Spleen (tissue), 11 donors: ENCODE measurements at regions not wholly inside any gene's neighbourhood (a gene's known extent, or its start where the extent isn't known, plus 50 kb on each side); places are given as distances from the start of the nearest gene placed in this dataset.
A peak's percentile ranks its signal among the peaks of the same experiment; 100 is the strongest.

Source experiments
- DNase-seq: peaks from one replicate; pipeline ENCODE4 v3.0.0-alpha.2; 2020
- H3K27ac ChIP-seq, 8 donors: fragments of 200-600 bp; sonication (generic) in 7 of 8; 1 replicate in 4 of 8; 2 replicates in 4 of 8; pipeline versions ENCODE4 v1.5.0 to v1.8.0; 2016 to 2021; ENCODE audit warnings: inconsistent platforms in 4 of 8, mild to moderate bottlenecking in 4 of 8, moderate library complexity in 1 of 8
- H3K27me3 ChIP-seq, 7 donors: fragments of 200-600 bp; sonication (generic) in 6 of 7; replicated peaks in 1 of 7; 1 replicate in 4 of 7; 2 replicates in 3 of 7; pipeline versions ENCODE4 v1.5.0 to v1.8.0; 2016 to 2021; ENCODE audit warnings: inconsistent platforms in 3 of 7, mild to moderate bottlenecking in 1 of 7
- H3K36me3 ChIP-seq, 6 donors: fragments of 200-600 bp; sonication (generic) in 5 of 6; 1 replicate in 4 of 6; 2 replicates in 2 of 6; pipeline versions ENCODE4 v1.5.0 to v1.8.0; 2016 to 2021; ENCODE audit warnings: inconsistent platforms in 2 of 6
- H3K4me1 ChIP-seq, 6 donors: fragments of 200-600 bp; sonication (generic) in 5 of 6; 1 replicate in 3 of 6; 2 replicates in 3 of 6; pipeline versions ENCODE4 v1.5.0 to v1.8.0; 2016 to 2021; ENCODE audit warnings: inconsistent platforms in 3 of 6
- H3K4me3 ChIP-seq, 8 donors: fragments of 200-600 bp; sonication (generic) in 7 of 8; 1 replicate in 4 of 8; 2 replicates in 4 of 8; pipeline versions ENCODE4 v1.5.0 to v1.8.0; 2016 to 2021; ENCODE audit warnings: inconsistent platforms in 4 of 8, mild to moderate bottlenecking in 4 of 8, moderate library complexity in 2 of 8
- H3K9me3 ChIP-seq, 8 donors: fragments of 200-600 bp; sonication (generic) in 7 of 8; 1 replicate in 4 of 8; 2 replicates in 4 of 8; pipeline versions ENCODE4 v1.5.0 to v1.8.0; 2016 to 2021; ENCODE audit warnings: inconsistent platforms in 4 of 8
- POLR2A ChIP-seq, 3 donors: fragments of 450-650 bp; IDR thresholded peaks; one replicate each; pipeline ENCODE4 v1.5.1; 2017; ENCODE audit warnings: antibody characterized with exemption in 3 of 3, mild to moderate bottlenecking in 1 of 3
- POLR2AphosphoS5 ChIP-seq, 3 donors: sonication (generic); formaldehyde crosslinking; IDR thresholded peaks; one replicate each; pipeline ENCODE4 v1.5.1; 2017; ENCODE audit warnings: antibody characterized with exemption in 3 of 3
- WGBS, 5 donors: extraction: QIAGEN DNeasy Blood & Tissue Kit in 3 of 5; methylation state at CpG; one replicate each; pipeline versions ENCODE4 v1.1.5 to v1.1.7; 2013 to 2018; 5-methylcytosine and 5-hydroxymethylcytosine counted together
- intact Hi-C: fragments of 100-400 bp; cut with DNase I; formaldehyde crosslinking; loops from one replicate; pipeline ENCODE4 v1.15.0; 2023; ENCODE audit warnings: low total_unique reads
- TF ChIP-seq, protein P1 (sequence below), 11 experiments: fragments of 200-600 bp in 7 of 11; fragments of 450-650 bp in 4 of 11; sonication (generic) in 4 of 11; IDR thresholded peaks in 8 of 11; conservative IDR thresholded peaks in 3 of 11; 1 replicate in 7 of 11; 2 replicates in 4 of 11; pipeline versions ENCODE4 v1.4.0 to v1.8.0; 2016 to 2021; ENCODE audit warnings: antibody characterized with exemption in 11 of 11, inconsistent platforms in 4 of 11, mild to moderate bottlenecking in 1 of 11
- donor health status: healthy with polysubstance abuse.
- donor health status: DM: no; HTN: no; CAD: no; lungs with moderate emphysema.
- donor health status: DM: no; HTN: no; CAD: no.
- donor health status: Bipolar disorder and iron deficiency.
- donor health status: healthy.
- donor health status: DM: no; HTN: no; CAD: no.
- donor health status: DM: yes; HTN: yes; CAD: no.

DNA sequence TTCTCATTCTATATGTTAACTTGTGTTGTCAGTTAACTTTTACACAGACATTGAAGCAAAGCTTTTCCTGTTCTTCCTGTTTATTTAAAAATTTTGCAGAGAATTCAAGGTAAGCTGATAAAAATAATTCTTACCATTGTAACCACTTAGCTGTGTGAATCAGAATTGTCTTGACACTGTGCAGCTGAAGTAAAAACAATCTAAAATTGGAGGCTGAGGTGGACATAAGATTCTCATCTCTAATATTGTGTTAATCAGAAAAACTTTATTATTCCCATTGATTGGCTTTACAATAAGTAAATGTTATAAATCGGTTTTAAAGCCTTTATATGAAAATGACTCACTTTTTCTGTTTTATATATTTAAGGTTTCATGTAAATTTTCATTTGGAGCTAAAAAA lies 240.3 kb upstream of the PLEKHG7 start:
- no peaks in the 10 kb centered on the region for H3K27me3 ChIP-seq
- TF ChIP-seq POLR2AphosphoS5 (IDR thresholded peaks at IDR 0.05) (no peak), POLR2A (IDR thresholded peaks at IDR 0.05) (no peak)
- TF ChIP-seq, protein P1, sequence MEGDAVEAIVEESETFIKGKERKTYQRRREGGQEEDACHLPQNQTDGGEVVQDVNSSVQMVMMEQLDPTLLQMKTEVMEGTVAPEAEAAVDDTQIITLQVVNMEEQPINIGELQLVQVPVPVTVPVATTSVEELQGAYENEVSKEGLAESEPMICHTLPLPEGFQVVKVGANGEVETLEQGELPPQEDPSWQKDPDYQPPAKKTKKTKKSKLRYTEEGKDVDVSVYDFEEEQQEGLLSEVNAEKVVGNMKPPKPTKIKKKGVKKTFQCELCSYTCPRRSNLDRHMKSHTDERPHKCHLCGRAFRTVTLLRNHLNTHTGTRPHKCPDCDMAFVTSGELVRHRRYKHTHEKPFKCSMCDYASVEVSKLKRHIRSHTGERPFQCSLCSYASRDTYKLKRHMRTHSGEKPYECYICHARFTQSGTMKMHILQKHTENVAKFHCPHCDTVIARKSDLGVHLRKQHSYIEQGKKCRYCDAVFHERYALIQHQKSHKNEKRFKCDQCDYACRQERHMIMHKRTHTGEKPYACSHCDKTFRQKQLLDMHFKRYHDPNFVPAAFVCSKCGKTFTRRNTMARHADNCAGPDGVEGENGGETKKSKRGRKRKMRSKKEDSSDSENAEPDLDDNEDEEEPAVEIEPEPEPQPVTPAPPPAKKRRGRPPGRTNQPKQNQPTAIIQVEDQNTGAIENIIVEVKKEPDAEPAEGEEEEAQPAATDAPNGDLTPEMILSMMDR (IDR thresholded peaks at IDR 0.05 in 8 of 11, conservative IDR thresholded peaks at IDR 0.05 in 3 of 11): no peak
- H3K27ac ChIP-seq: peak overlapping the region; percentile 64 to 92 (median 80)
- no peaks in the 10 kb centered on the region for H3K9me3 ChIP-seq
- intact Hi-C loops: no loop called here
- 63 to 83% (median 65%) methylated on average over 1 of the region's 1 CpG for WGBS, 5 donors
- DNase-seq: no peak
- peaks cover 23 to 80% (median 36%) of the 10 kb centered on the region in 6 donors for H3K4me1 ChIP-seq
- no peak overlapping the region for H3K4me3 ChIP-seq
- no peaks in the 10 kb centered on the region for H3K36me3 ChIP-seq

DNA sequence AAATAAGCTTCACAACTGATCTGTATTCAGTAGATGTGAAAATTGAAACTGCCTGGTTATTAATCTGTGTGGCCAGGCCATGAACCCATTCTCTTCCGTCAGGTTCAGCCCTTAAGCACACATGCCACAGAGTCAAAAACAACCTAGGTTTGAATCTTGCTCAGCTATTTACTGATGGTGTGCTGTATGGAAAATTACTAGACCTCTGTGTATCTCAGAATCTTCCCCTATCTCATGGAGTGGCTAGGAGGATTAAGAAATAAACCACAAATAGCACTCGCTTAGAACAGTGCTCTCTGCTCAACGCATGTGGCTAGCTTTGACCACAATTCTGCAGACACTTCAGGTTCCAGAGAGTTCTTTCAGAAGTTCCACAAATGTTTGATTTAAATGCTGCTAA lies 240.7 kb upstream of the PLEKHG7 start:
- H3K27me3 ChIP-seq: no peaks in the 10 kb centered on the region
- peak overlapping the region; percentile 64 to 92 (median 80) for H3K27ac ChIP-seq
- H3K4me1 ChIP-seq: peaks cover 23 to 82% (median 36%) of the 10 kb centered on the region in 6 donors
- DNase-seq: no peak
- WGBS, 5 donors: 19 to 39% (median 23%) methylated on average over 3 of the region's 3 CpGs
- intact Hi-C loops: no loop called here
- H3K36me3 ChIP-seq: no peaks in the 10 kb centered on the region
- TF ChIP-seq, protein P1 (IDR thresholded peaks at IDR 0.05 in 8 of 11, conservative IDR thresholded peaks at IDR 0.05 in 3 of 11): no peak
- TF ChIP-seq POLR2AphosphoS5 (IDR thresholded peaks at IDR 0.05): peak in 1 of 3 donors; percentile 79
- no peak for TF ChIP-seq POLR2A (IDR thresholded peaks at IDR 0.05)
- H3K9me3 ChIP-seq: no peaks in the 10 kb centered on the region
- no peak overlapping the region for H3K4me3 ChIP-seq

DNA sequence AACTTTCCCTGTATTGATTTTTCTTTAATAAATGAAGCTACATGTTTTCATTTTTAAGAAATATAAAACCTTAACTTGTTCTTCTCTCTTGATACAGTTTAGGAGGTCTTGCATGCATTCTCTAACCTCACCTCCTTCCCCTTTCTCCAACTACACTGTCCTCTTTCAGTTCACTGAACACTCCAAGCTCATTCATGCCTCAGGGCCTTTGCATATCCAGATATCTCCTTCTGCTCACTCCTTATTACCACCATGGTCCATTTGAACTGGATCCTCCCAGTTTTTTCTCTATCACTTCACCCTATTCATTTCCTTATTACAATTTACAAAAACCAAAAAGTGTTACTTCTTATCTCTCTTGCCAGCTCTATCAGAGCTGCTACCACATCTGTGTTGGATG lies 242.9 kb upstream of the PLEKHG7 start:
- H3K9me3 ChIP-seq: no peaks in the 10 kb centered on the region
- no peaks in the 10 kb centered on the region for H3K27me3 ChIP-seq
- intact Hi-C loops: no loop called here
- DNase-seq: no peak
- no peak for TF ChIP-seq POLR2A (IDR thresholded peaks at IDR 0.05)
- TF ChIP-seq, protein P1 (IDR thresholded peaks at IDR 0.05 in 8 of 11, conservative IDR thresholded peaks at IDR 0.05 in 3 of 11): no peak
- TF ChIP-seq POLR2AphosphoS5 (IDR thresholded peaks at IDR 0.05): no peak
- H3K4me1 ChIP-seq: peaks cover 17 to 68% (median 32%) of the 10 kb centered on the region in 6 donors
- no peaks in the 10 kb centered on the region for H3K36me3 ChIP-seq
- no peak overlapping the region for H3K4me3 ChIP-seq
- peak overlapping the region in 3 of 8 donors; percentile 84 to 92 (median 87) for H3K27ac ChIP-seq

DNA sequence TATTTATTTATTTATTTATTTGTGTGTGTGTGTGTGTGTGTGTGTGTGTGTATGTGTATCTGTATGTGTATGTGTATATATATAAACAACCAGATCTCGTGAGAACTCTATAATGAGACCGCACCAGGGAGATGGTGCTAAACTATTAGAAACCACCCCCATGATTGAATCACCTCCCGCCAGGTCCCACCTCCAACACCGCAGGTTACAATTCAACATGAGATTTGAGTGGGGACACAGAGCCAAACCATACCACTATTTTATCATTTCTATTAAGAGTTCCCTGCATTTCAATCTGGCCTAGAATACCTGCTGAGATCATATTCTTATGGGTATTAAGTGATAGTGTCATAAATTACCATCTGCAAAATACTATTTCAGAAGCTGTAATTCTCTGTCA lies 243.8 kb upstream of the PLEKHG7 start:
- intact Hi-C loops: no loop called here
- Histone ChIP-seq H3K27me3 (no peaks in the 10 kb centered on the region), H3K9me3 (no peaks in the 10 kb centered on the region), H3K36me3 (no peaks in the 10 kb centered on the region), H3K4me3 (no peak overlapping the region), H3K4me1 (peaks cover 17 to 59% (median 31%) of the 10 kb centered on the region in 6 donors), H3K27ac (no peak overlapping the region)
- 97 to 100% (median 98%) methylated on average over 4 of the region's 4 CpGs for WGBS, 5 donors
- no peak for DNase-seq
- TF ChIP-seq, protein P1 (IDR thresholded peaks at IDR 0.05 in 8 of 11, conservative IDR thresholded peaks at IDR 0.05 in 3 of 11): no peak
- no peak for TF ChIP-seq POLR2A (IDR thresholded peaks at IDR 0.05)
- no peak for TF ChIP-seq POLR2AphosphoS5 (IDR thresholded peaks at IDR 0.05)
